Renal cortical epithelial cell (primary cell): ENCODE measurements at regions not wholly inside any gene's neighbourhood (a gene's known extent, or its start where the extent isn't known, plus 50 kb on each side); places are given as distances from the start of the nearest gene placed in this dataset.

Source experiments
- DNase-seq: peaks from one replicate; pipeline ENCODE4 v3.0.0-alpha.2; 2011; ENCODE audit warnings: low read depth

GRCh38 chr11:32531528-32531927 is 52.1 kb upstream of the EIF3M start:
- DNase-seq: peak; percentile 4

- DNase-seq: no peak
Measured at GRCh38 chr11:32529994-32530588, 53.5 kb upstream of the EIF3M start.

GRCh38 chr11:32527261-32528175 is 56.1 kb upstream of the EIF3M start:
- peak; percentile 84 for DNase-seq

GRCh38 chr11:32526760-32527159 is 56.9 kb upstream of the EIF3M start:
- peak; percentile 30 for DNase-seq

- no peak for DNase-seq
Measured at GRCh38 chr11:32511926-32512325, 71.7 kb upstream of the EIF3M start.

- no peak for DNase-seq
Measured at GRCh38 chr11:32510039-32510438, 73.6 kb upstream of the EIF3M start.

GRCh38 chr11:32508780-32509179 is 73.4 kb upstream of the WT1 start:
- no peak for DNase-seq

- no peak for DNase-seq
Measured at GRCh38 chr11:32500001-32500400, 64.7 kb upstream of the WT1 start.

- DNase-seq: no peak
Measured at GRCh38 chr11:32497951-32498350, 62.6 kb upstream of the WT1 start.

GRCh38 chr11:32494629-32495028 is 59.3 kb upstream of the WT1 start:
- no peak for DNase-seq

- DNase-seq: no peak
Measured at GRCh38 chr11:32489464-32489863, 54.1 kb upstream of the WT1 start.

GRCh38 chr11:32487270-32487669 is 51.9 kb upstream of the WT1 start:
- DNase-seq: no peak

- DNase-seq: no peak
Measured at GRCh38 chr11:32485733-32486132, 50.4 kb upstream of the WT1 start.
